Activated T-cell treated with anti-CD3 and anti-CD28 coated beads for 4 hours (primary cell): ENCODE measurements at regions not wholly inside any gene's neighbourhood (a gene's known extent, or its start where the extent isn't known, plus 50 kb on each side); places are given as distances from the start of the nearest gene placed in this dataset.

Source experiments
- DNase-seq: peaks from one replicate; pipeline ENCODE4 v3.0.0-alpha.2; 2020

DNA sequence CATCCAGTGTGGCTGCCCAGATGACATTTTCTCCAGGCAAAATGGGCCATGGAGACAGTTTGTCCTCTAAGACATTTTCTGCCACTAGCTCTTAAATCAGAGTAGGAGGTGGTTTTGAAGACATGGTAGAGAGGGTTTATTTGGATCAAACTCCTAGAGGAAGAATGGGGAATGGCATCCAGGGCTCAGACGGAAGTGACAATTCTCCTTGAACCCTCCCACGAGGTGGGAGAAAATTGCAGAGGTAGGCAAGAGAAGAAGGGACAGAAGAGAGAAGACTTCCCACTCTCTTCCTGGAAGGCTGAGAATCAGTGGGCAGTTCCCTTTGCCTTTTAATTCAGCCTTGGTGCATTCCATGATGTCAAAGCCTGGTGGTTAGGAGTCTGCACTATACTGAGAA, 194.0 kb downstream of the SMIM20 start:
- DNase-seq: no peak

DNA sequence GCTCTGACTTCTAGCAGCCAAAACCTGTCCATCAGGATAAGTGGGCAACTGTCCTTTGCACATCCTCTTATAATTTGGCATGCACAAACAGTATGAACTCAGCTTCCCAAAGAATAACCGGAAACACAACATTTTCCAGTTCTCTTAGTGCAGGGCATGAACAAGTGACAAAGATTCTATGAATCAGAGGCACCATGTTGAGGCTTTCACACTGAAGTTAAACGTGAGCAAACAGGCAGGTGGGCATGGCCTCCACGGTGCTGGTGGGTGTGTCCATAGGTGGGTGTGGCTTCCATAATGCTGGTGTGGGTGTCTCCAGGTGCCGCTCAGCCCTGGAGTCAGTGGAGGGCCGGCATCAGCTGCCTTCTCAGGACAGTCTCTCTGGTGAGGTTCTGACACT, 196.5 kb downstream of the SMIM20 start:
- DNase-seq: no peak

DNA sequence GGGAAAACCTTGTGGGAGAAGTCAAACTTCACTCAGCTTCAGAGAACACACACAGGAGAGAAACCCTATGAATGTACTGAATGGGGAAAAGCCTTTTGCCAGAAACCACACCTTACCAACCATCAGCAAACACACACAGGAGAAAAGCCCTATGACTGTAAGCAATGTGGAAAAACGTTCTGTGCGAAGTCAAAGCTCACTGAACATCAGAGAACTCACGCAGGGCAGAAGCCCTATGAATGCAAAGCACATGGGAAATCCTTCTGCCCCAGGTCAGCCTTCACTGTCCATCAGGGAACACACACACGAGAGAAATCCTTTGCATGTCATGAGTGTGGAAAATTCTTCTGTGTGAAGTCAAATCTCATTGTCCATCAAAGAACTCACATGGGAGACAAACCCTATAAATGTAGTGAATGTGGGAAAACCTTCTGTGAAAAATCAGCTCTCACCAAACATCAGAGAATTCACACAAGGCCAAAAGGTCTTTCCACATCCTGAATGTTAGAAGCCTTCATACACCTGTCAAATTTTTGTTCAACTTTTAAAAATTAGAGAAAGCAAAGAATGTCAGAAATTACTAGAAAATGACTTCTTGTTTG, 199.4 kb downstream of the SMIM20 start:
- no peak for DNase-seq

DNA sequence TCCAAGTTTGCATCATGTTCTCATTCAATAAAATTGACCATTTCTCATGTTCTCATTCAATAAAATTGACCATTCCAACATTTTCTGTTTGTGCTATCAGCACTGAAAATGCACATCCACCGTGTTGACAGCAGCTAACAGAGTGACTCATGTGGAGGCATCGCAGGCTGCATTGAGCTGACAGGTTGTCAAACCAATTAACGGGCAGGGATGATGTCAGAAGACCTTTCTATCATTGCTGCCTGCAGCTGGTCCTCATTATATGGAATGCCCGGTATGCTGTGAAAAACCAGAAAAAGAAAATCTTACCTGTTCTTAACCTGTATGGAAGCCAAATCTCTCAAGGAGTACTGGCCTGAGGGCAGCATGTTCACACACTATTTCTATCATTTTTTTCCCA, 202.0 kb downstream of the SMIM20 start:
- no peak for DNase-seq

DNA sequence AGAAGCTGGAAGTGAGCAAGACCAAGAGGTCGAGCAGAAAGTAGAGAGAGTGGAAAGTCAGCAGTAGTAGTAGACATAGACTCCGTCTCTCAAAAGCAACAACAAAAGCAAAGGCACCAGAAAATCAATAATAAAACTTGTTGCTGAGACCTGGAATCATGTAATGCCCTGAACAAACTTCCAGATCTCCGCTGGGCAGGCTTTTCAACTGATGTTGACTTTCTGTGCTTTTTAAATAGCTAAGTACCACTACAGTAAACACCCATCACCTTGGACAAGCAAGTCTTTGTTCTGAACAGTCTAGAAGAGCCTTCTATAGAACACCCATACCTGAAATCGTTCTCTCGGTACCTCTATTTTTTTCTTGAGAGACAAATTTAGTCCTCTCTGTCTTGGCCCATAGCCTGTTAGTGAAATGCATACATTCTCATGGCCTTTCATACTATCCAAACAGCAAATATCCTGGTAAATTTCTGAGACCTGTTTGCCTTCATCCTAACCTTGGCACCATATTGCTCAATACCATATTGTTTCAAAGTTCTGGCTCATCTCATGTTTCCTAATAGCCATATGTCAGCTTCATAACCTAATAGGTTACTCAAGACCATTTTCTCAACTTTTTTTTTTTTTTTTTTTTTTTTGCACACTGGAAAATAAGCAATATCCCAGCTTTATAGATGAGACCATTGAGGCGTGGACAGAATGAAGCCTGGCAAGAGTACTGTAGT, 200.6 kb upstream of the RBPJ start:
- no peak for DNase-seq

DNA sequence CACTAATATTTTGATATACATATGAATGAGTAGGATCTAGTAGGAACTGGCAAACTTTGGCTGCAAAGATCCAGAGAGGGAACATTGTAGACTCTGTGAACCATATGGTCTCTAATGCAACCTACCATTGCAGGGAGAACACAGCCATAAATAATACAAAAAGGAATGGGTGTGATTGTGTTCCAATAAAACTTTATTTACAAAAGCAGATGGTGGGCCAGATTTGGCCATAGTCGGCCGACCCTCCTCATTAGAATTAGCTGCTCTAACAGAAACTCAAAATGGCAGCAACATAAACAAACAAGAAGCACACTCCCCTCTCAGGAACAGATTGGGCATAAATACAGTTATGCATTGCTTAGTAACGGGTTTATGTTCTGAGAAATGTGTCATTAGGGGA, 198.1 kb upstream of the RBPJ start:
- DNase-seq: no peak

DNA sequence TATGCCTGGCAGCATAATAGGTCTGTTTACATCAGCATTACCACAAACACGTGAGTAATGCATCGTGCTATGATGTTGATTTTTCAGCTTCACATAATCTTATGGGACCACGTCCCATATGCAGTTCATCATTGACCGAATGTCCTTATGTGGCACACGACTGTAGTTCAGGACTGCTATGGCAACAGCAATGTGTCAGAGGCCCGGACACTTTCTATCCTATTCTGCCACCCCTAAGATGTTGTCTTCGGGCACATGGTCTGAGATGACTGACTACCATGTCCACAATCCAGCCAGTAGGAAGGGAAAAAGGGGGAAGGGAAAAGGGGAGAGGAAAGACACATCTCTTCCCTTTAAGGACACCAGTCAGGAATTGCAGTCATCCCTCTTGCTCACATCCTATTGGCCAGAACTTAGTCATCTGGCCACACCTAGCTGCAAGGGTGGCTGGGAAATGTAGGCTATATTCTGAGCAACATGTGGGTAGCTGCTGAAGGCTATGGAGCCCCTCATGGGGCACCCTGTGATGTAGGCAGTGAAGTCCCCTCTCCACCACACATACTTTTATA, 196.0 kb upstream of the RBPJ start:
- DNase-seq: no peak

DNA sequence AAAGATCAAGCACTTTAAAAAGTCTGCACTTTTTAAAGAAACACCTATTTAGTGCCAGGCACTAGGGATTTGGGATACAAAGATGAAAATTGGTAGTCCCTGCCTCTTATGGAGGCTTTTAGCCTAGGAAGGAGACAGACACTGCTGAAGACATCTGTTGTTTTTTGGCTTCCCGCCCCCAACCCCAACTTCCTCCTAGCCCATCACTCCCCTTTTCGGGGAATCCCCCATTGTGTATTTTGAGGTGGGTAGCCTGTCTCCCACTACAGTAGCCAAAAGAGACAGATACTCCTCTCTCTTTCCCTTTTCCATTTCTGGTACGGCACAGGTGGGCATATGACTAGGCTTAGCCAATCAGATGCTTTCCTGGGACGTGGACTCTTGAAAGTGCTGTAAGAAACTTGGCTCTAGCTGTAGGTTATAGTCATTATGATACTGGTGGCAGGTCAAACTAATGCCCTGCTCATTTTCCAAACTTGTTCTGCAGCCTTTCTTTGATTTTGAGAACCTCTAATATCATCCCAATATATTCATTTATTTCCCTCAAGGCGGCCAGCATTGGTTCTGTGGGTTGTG, 194.6 kb upstream of the RBPJ start:
- no peak for DNase-seq

DNA sequence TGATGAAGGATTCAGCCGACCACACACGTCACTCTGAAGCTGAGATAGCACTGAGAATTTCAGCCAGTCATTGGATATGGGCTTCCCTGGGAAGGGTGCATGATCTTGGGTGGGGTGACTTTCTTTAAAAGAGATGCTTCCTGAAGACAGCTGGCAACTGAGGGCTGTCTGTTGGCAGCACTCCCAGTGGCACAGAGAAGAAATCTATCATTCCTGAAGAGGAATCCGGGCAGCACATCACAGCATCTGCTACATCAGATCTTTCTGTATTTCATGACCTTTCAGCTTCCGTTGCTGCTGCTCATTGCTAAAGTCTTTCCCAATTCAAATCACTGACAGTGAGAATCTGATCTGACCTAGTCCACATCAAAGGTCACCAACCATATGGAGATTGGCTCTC, 193.8 kb upstream of the RBPJ start:
- no peak for DNase-seq

DNA sequence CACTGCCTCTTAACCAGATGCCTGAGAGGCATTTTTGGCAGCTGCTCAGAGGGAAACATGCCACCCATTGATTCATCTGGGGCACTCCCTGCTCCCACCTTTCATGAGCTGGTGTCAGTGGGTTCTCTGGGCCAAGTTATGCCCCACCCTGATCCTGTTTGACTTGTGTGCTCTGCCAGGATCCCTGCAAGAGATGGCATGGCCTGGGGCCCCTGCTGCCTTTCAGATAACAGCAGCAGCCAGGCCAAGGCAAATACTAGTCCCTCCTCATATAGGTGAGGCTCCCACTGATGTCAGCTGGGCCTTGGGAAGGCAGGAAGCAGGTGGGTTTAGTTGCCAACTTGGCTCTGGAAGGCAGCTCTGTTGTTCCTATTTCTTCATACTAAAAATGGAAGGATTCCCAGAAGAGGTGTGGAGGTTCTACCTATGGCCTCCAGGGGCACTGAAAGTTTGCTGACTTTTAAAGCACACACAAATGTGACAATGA, 192.9 kb upstream of the RBPJ start:
- no peak for DNase-seq

DNA sequence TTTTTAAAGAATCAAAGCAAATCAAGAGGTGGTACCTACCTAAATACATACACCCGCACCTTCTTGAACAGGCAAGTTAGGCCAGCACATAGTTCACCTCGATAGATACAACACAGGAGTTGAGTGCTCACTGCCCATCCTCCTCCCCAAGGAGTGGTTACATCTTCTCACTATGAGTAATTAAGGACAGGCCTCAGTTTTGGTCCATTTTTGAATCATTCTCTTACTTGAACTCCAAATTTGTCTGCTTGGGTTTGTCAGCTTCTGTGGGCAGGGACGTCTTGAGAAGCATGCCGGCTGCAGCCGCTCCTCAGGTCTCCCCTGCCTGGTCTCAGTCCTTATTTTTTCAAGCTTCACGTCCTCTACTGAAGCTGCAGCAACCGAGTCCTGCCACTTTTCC, 190.6 kb upstream of the RBPJ start:
- no peak for DNase-seq

DNA sequence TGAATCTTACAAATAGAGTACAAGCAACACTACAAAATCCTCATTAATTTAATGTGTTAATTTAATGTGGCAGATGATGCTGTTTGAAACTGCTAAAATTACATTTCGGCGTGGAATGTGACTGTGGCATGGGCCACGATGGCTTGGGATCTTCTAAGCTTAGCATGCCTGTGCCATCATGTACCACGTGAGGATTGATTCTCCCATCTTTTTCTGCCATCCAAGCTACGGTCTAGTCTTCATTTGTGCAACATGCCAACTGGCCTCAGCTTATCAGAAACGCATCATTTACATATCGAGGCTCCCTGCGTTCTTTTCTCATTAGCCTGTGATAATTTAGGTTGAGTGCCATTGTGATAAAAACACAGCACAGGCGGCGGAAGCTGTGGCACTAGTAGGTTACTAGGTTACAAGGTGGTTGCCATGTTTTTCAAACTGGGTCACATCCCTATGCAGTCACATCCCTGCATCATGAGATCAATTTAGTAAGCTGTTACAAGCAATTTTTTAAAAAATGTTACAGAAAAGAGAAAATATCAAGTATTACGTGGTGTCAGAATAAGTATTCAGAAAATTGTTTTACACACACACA, 189.9 kb upstream of the RBPJ start:
- DNase-seq: no peak

DNA sequence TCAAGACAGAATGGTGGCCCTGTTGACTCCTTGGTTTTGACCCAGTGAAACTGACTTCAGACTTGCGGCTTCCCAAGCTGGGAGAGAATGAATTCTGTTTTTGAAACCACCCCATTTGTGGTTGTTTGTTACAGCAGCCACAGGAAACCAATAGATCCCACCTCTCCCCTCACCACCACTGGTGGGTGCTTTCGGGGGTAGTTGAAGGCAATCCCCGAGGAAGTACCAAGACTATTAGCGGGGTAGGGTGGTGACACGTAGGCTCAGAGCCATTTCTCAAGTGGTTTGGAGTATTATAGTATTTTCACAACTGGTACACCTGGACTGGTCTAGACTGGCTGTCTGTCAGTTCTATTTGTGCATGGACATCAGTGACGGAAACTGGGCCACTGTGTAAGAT, 189.1 kb upstream of the RBPJ start:
- no peak for DNase-seq

DNA sequence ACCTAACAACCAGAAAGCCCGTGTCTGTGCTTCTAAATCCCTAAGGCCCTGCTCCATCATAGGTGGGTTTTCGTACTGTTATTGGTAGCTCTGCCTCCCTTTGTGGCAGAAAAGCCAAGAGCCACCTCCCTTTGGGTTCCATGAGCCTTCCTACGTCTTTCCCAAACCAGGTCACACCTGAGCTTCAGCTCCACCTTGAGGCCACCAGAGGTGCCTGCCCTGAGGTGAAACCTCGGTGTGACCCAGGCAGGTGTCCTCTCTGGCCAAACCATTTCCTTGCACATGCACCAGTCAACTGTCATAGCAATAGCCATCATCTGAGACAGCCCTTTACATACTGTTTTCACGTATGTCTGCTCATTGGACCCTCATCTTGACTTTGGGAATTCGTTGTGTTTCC, 188.0 kb upstream of the RBPJ start:
- no peak for DNase-seq

DNA sequence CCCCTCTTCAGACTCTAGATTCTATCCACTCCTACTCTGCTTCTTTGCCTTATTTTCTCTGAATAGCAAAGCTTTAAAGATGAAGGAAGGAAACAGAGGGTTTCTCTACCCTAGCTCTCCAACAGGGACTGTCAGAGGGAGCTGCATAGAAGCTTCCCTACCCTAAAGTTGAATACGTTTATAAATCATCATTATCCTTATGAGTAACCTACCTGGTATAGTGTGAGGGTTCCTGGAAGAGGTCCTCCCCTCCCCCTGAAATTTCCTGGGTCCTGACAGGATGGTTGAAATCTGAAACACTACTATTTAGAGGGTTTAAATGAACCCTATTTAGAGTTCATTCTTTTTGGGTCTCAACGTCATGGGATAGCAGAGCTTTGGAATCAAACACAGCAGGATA, 187.0 kb upstream of the RBPJ start:
- DNase-seq: no peak

DNA sequence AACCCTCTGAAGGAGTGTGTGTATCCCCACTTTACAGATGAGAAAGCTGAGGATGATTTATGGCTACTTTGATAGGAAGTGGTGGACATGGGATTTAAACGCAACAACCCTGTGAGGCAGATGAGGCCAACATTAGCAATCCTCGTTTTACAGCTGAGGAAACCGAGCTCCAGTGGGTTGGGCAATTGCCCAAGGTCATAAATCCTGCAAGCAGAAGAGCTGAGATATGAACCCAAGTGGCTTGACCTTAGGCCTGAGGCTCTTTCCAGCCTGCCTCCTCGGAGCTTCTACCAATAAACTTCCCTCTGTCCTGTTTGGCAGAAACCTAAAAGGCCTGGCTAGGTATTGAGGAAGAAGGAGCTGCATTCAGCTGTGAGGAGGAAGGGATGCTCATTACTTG, 185.5 kb upstream of the RBPJ start:
- no peak for DNase-seq

DNA sequence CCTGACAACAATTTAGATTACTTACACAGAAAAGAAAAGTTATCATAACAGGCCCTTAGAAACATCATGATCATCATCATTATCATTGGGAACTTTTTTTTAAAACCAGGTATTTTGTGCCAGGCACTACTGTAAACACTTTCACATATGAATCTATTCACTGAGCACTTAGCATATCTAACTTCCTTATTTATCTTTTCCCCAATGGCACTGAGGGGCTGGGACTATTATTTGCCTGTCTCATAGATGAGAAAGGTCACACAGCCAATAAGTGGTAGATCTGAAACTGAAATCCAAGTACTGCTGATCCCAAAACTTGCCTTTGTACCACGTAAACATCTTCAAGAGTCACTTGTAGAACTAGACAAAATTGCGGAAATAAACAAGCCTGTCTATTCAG, 184.2 kb upstream of the RBPJ start:
- no peak for DNase-seq

DNA sequence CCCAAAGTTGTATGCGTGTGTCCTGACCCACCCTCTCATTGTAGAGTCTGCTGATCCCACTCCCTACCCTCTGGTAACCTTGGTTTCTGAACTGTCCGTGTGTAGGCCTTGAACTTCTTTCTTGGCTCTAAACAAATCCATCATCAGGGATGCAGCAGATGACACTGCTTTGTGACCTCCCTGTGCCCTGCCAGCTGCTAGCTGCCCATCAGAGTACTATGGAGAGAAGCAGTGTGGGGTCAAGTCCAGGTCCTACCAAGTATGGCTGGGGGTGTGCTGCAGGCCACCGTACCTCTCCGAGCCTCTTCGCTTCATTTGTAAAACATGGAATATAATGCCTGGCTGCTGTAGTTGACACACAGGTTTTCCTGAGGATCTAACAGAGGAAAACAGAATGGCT, 183.5 kb upstream of the RBPJ start:
- no peak for DNase-seq

DNA sequence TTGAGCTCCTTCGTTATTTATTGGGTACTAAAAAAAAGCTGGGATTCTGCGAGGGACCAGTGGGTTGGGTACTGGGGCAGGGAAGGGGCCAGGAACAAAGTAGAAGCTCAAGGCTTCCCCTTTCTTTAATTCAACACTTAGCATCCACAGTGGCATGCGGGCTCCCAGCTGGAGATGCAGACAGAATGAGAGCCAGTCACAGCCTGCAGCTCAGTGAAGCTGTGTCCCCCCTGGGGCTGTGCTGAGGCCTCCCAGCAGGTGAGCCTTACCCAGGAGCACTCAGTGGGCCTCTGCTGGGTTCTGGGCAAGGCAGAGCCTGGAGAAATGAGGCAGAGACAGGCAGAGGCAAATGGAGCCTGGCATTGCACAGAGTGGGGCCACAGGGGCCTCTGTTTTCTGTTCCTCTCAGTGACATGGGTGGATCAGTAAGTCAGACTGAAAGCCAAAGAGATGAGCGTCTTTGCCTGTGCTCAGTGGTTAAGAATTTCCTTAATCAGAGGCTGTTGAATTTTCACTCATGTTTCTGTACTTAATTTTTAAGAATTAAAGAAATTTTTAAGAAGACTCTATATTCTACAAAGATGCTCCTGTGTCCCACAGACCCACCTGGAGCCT, 181.4 kb upstream of the RBPJ start:
- no peak for DNase-seq

DNA sequence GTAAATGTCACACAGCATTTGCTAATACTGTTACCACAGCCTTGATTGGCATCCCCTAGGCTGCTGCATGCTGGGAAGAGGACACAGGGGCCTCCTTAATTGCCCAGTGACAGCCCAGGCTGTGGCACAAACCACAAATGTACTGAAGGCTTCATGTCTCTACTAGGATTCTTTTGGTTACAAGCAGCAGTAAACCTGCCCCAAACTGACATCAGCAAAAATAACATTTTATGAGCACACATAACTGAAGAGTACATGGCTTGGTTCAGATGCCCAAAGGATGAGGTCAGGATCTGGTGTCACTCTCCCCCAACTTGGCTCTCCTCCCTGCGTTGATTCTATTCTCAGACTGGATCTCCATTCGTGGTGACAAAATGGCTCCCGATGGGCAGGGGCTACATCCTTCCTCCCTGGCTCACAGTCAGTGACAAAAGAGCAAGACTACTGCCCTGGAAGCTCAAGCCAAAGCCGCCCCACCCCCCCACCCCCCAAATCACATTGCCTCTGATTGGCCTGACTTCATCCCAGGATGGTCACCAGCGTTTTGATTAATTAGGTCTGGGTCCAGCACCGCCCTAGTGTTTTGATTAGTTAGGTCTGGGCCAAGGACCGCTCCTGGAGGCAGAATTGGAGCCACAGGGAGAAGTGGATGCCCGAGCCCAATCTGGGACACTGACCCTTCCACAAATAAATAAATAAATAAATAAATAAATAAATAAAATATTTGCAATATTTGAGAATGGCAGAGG, 180.5 kb upstream of the RBPJ start:
- no peak for DNase-seq

DNA sequence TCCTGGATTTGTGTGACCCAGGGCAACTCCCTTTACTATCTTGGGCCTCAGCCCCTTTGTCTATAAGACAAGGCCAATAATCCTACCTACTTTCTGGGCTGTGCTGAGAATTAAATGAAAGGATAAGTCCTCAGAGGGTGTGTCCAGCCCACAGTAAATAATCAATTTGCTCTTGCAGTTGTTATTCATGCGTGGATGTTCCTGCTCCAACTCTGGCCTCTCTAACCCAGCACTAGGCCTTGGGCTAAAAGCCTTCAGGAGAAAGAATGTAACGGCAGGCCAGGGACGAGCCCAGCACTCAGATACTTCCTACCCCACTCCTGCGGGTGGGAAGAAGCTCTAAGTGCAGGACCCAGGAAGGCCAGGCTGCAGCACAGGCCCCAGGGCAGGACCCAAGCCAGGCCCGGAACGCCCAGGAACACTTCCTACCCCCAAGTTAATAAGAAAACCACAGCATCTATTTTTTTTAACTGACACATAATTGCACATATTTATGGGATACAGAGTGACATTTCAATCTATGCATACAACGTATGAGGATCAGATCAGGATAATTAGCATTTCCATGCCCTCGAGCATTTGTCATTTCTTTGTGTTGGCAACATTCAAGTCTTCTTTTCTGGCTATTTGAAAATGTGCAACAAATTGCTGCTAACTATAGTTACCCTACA, 179.6 kb upstream of the RBPJ start:
- DNase-seq: no peak
